ENCODE measurements at regions not wholly inside any gene's neighbourhood (a gene's known extent, or its start where the extent isn't known, plus 50 kb on each side); places are given as distances from the start of the nearest gene placed in this dataset.

- Histone ChIP-seq H3K27ac (no peak overlapping the region), H3K4me1 (no peaks in the 10 kb centered on the region), H3K4me3 (no peak overlapping the region), H3K36me3 (no peaks in the 10 kb centered on the region), H3K27me3 (no peaks in the 10 kb centered on the region), H3K9me3 (no peaks in the 10 kb centered on the region)
- DNase-seq, result no peak
- no peak for TF ChIP-seq CTCF (IDR thresholded peaks at IDR 0.05)
- TF ChIP-seq POLR2A (IDR thresholded peaks at IDR 0.05), result no peak
These were observed 1321.5 kb upstream of the CELF4 start for GRCh38 chr18:38886861-38887670.

GRCh38 chr18:38886235-38886634, 1320.6 kb upstream of the CELF4 start:
- Histone ChIP-seq H3K9me3 (no peaks in the 10 kb centered on the region), H3K4me3 (no peak overlapping the region), H3K36me3 (no peaks in the 10 kb centered on the region), H3K4me1 (no peaks in the 10 kb centered on the region), H3K27ac (no peak overlapping the region), H3K27me3 (no peaks in the 10 kb centered on the region)
- DNase-seq, result no peak
- no peak for TF ChIP-seq CTCF (IDR thresholded peaks at IDR 0.05)
- TF ChIP-seq POLR2A (IDR thresholded peaks at IDR 0.05), result no peak

GRCh38 chr18:38884050-38884449, 1318.5 kb upstream of the CELF4 start:
- Histone ChIP-seq H3K27me3 (no peaks in the 10 kb centered on the region), H3K27ac (no peak overlapping the region), H3K36me3 (no peaks in the 10 kb centered on the region), H3K4me3 (no peak overlapping the region), H3K4me1 (no peaks in the 10 kb centered on the region), H3K9me3 (no peaks in the 10 kb centered on the region)
- TF ChIP-seq CTCF (IDR thresholded peaks at IDR 0.05) (no peak), POLR2A (IDR thresholded peaks at IDR 0.05) (no peak)
- no peak for DNase-seq

GRCh38 chr18:38883111-38883510, 1317.5 kb upstream of the CELF4 start:
- no peak overlapping the region for H3K4me3 ChIP-seq
- no peaks in the 10 kb centered on the region for H3K9me3 ChIP-seq
- no peak overlapping the region for H3K27ac ChIP-seq
- no peaks in the 10 kb centered on the region for H3K36me3 ChIP-seq
- no peaks in the 10 kb centered on the region for H3K4me1 ChIP-seq
- no peak for DNase-seq
- no peaks in the 10 kb centered on the region for H3K27me3 ChIP-seq
- TF ChIP-seq POLR2A (IDR thresholded peaks at IDR 0.05), result no peak
- TF ChIP-seq CTCF (IDR thresholded peaks at IDR 0.05), result no peak

- Histone ChIP-seq H3K4me3 (no peak overlapping the region), H3K27ac (no peak overlapping the region), H3K27me3 (no peaks in the 10 kb centered on the region), H3K36me3 (no peaks in the 10 kb centered on the region), H3K9me3 (no peaks in the 10 kb centered on the region), H3K4me1 (no peaks in the 10 kb centered on the region)
- TF ChIP-seq CTCF (IDR thresholded peaks at IDR 0.05), result no peak
- no peak for TF ChIP-seq POLR2A (IDR thresholded peaks at IDR 0.05)
- no peak for DNase-seq
These were observed 1314.3 kb upstream of the CELF4 start for GRCh38 chr18:38879871-38880270.

Measured in Peyer's patch (tissue), 4 donors.